AG09309 (cell line): ENCODE measurements at regions not wholly inside any gene's neighbourhood (a gene's known extent, or its start where the extent isn't known, plus 50 kb on each side); places are given as distances from the start of the nearest gene placed in this dataset.

Experiments used
- DNase-seq: peaks from one replicate; pipeline ENCODE4 v3.0.0-alpha.2; 2010; ENCODE audit warnings: low read depth
- H3K4me3 ChIP-seq: 2 replicates; pipeline ENCODE4 v1.5.1; 2011; ENCODE audit warnings: mild to moderate bottlenecking, low read depth, low read length, moderate library complexity; ENCODE audit not compliant: control insufficient read depth
- TF ChIP-seq, protein P1 (sequence below): IDR thresholded peaks from 2 replicates; pipeline ENCODE4 v1.5.1; 2011; ENCODE audit warnings: mild to moderate bottlenecking, low read depth, low read length, inconsistent platforms; ENCODE audit not compliant: insufficient read depth, control insufficient read depth; ENCODE audit errors: missing control alignments

DNA sequence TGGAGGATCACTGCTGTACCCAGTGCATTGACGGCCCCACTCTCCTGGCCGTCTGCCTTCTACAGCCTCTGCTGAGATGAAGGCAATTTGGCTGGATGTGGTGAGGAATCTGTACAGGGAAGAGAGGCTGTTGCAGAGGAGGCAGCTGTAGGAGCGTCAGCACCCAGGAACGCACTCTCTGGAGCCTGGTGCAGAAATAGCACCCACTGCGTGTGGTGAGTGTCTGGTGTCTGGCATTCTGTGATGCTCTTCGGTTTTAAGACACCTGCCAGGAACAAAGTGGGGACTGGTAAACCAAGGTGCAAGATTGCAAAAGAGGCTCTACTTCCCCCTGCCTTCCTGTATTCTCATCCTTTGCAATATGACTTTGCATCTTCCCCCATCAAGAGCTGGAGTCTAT, 187.5 kb upstream of the SDK2 start:
- TF ChIP-seq, protein P1, sequence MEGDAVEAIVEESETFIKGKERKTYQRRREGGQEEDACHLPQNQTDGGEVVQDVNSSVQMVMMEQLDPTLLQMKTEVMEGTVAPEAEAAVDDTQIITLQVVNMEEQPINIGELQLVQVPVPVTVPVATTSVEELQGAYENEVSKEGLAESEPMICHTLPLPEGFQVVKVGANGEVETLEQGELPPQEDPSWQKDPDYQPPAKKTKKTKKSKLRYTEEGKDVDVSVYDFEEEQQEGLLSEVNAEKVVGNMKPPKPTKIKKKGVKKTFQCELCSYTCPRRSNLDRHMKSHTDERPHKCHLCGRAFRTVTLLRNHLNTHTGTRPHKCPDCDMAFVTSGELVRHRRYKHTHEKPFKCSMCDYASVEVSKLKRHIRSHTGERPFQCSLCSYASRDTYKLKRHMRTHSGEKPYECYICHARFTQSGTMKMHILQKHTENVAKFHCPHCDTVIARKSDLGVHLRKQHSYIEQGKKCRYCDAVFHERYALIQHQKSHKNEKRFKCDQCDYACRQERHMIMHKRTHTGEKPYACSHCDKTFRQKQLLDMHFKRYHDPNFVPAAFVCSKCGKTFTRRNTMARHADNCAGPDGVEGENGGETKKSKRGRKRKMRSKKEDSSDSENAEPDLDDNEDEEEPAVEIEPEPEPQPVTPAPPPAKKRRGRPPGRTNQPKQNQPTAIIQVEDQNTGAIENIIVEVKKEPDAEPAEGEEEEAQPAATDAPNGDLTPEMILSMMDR = no peak
- no peak overlapping the region for H3K4me3 ChIP-seq
- no peak for DNase-seq

DNA sequence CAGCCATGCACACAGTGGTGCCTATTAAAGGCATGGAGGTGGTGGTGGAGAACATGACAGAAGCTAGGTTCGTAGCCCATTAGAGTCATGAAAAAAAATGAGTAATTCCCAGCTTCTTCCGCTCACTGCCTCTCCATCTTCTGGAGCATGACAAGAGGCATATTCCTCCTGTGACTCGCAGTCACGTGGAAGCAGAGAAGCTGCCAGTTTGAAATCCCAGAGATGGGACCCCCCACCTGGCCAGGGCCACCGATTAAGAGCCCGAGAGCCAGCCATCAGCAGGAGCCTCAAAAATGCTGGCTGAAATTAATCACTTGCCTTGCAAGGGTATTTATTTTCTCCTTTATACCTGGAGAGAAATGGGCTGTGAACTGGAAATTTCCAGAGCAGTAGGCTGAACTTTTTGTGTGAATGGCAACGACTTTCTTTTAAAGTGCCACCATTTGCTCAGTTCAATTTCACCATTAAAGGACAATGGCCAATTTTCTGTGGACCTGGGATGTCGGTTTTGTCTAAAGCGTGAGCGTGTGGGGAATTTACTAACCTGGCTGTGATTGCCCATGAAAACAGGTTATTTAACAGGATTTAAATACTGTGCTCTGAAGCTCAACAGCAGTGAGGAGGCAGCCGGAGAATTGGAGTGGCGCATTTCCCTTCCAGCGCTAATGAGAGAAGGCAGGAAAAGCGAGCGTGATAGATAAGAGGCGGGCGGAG, 189.7 kb upstream of the SDK2 start:
- TF ChIP-seq, protein P1 = no peak
- H3K4me3 ChIP-seq = no peak overlapping the region
- DNase-seq = no peak

DNA sequence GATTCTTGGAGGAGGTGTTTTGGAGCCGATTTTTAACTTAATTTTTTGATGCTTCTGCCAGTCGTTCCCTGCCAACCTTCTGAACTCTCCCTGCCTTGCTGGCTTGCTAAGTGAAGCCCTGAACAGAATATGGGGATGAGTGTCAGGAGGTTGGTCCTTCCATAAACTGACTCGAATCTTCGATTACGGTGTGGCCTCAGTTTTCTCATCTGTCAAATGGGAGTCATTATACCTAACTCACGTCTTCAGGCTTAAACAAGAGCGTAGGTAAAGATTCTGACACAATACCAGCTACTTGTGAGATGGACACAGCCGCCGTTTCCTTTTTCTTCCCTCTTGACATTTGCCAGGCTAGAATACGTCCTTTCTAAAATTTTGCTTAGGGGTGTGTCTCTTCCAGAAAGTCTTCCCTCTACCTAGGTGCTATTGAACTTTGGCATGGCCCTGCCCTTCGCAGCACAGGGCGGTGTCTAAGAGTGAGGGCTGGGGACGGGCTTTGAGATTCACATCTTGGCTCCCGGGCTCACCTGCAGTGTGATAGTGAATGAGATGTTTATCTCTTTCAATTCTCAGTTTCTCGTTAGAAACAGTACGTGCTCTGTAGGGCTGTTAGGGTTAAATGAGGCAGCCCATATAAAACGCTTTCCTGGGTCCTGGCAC, 190.6 kb upstream of the SDK2 start:
- no peak for DNase-seq
- no peak overlapping the region for H3K4me3 ChIP-seq
- TF ChIP-seq, protein P1 = no peak

DNA sequence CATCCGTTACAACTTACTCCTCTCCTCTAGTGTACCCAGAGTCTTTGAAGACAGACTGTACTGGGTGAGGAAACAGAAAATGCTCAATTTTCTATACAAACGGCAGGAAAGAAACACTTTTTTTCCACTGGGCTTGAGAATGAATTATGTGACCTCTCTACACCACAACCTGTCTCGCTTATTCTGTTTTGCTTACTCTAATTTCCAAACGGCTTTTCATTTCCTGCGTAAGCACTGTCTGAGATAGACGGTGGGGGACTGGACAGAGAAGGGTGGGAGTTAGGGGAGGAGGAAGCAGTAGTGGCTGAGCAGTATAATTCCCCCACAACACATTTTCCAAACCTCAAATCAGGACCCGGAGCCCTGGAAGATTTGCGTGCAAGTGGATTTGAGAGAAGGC, 191.4 kb upstream of the SDK2 start:
- no peak overlapping the region for H3K4me3 ChIP-seq
- TF ChIP-seq, protein P1 = no peak
- DNase-seq = no peak

DNA sequence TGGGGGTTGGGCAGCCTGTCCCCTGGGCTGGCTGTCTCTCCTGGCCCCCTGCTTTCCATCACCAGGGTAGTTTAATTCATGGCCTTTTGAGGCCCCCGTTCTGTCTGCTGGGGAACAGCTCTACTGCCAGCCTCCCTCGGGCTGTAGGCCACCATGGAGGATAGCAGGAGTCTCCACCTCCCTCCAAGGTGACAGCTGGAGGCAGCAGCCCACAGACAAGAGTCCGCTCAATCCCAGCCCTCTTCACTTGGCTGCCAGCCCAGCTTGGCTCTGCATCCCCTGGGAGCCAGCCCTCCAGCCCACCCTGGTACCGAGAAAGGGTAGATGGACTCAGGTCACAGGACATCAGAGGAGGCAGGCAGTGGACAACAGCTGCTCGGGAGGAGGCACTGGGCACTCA, 194.6 kb upstream of the SDK2 start:
- TF ChIP-seq, protein P1 = no peak

DNA sequence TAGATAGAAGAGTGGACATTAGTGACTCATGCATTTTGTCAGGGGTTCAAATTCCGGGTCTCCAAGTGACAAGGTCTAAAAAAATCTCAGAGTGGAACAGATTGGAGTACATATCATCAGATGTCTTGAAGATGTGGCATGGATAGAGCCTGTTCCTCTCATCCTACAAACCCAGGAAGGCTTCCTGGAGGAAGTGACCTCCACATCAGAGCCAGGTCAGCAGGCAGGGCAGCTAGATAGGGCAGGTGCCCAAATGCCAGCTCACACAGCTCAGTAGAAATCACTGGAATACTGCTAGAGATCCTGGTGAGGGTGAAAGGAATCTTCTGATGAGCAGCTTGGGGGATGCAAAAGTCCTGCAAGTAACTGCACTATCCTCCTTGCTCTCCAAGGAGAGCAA, 196.6 kb upstream of the SDK2 start:
- H3K4me3 ChIP-seq = no peak overlapping the region
- TF ChIP-seq, protein P1 = no peak
- no peak for DNase-seq

More for the DNA sequence above, 194.6 kb upstream of the SDK2 start:
- H3K4me3 ChIP-seq = no peak overlapping the region
- DNase-seq = no peak
